ENCODE measurements at regions not wholly inside any gene's neighbourhood (a gene's known extent, or its start where the extent isn't known, plus 50 kb on each side); places are given as distances from the start of the nearest gene placed in this dataset.

GRCh38 chr7:64916-65341, 127.4 kb upstream of the FAM20C start:
- Histone ChIP-seq H3K36me3 (no peaks in the 10 kb centered on the region), H3K27ac (no peak overlapping the region), H3K4me3 (no peak overlapping the region), H3K27me3 (no peaks in the 10 kb centered on the region), H3K9me3 (no peaks in the 10 kb centered on the region), H3K4me1 (peaks cover 0 to 6% (median 5%) of the 10 kb centered on the region in 4 donors)
- no peak for TF ChIP-seq EP300 (IDR thresholded peaks at IDR 0.05)
- ATAC-seq (ENCODE audit: low FRiP score in 2 of 2): no peak
- WGBS, 2 donors: 78 to 82% methylated on average over 7 to 11 of the region's 11 CpGs
- no peak for DNase-seq

DNA sequence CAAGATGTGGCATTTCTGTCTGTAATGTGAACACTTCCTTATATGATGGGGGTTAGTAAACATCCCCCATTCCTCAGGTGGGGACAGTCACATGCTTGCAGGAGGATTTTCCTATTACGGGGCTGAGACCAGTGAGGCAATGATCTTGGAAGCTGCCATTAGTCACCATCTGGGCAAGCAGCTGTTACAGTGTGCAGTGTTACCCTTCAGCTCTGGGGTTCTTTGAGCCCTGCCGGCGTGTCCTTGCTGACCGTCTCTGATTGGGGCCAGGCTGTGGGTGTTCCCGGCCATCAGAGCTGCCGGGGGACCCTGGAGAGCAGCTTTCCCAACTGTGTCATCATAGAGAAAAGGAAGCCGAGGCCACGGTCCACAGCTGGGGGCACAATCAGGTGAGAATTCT, 126.8 kb upstream of the FAM20C start:
- no peaks in the 10 kb centered on the region for H3K36me3 ChIP-seq
- H3K27me3 ChIP-seq: no peaks in the 10 kb centered on the region
- no peak overlapping the region for H3K4me3 ChIP-seq
- DNase-seq: no peak
- 78% methylated on average over 8 of the region's 8 CpGs; no CpG with 5 or more reads in 1 of the 2 donors for WGBS, 2 donors
- H3K4me1 ChIP-seq: peaks cover 0 to 6% (median 5%) of the 10 kb centered on the region in 4 donors
- H3K27ac ChIP-seq: no peak overlapping the region
- ATAC-seq (ENCODE audit: low FRiP score in 2 of 2): peak in 1 of 2 donors; percentile 25
- H3K9me3 ChIP-seq: no peaks in the 10 kb centered on the region
- TF ChIP-seq, protein P1, sequence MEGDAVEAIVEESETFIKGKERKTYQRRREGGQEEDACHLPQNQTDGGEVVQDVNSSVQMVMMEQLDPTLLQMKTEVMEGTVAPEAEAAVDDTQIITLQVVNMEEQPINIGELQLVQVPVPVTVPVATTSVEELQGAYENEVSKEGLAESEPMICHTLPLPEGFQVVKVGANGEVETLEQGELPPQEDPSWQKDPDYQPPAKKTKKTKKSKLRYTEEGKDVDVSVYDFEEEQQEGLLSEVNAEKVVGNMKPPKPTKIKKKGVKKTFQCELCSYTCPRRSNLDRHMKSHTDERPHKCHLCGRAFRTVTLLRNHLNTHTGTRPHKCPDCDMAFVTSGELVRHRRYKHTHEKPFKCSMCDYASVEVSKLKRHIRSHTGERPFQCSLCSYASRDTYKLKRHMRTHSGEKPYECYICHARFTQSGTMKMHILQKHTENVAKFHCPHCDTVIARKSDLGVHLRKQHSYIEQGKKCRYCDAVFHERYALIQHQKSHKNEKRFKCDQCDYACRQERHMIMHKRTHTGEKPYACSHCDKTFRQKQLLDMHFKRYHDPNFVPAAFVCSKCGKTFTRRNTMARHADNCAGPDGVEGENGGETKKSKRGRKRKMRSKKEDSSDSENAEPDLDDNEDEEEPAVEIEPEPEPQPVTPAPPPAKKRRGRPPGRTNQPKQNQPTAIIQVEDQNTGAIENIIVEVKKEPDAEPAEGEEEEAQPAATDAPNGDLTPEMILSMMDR (IDR thresholded peaks at IDR 0.05): no peak
- no peak for TF ChIP-seq POLR2A (IDR thresholded peaks at IDR 0.05)
- TF ChIP-seq EP300 (IDR thresholded peaks at IDR 0.05): no peak
- TF ChIP-seq POLR2AphosphoS5 (IDR thresholded peaks at IDR 0.05): no peak

- no peaks in the 10 kb centered on the region for H3K27me3 ChIP-seq
- no peaks in the 10 kb centered on the region for H3K36me3 ChIP-seq
- peaks cover 0 to 6% (median 5%) of the 10 kb centered on the region in 4 donors for H3K4me1 ChIP-seq
- H3K9me3 ChIP-seq: no peaks in the 10 kb centered on the region
- DNase-seq: no peak
- TF ChIP-seq POLR2A (IDR thresholded peaks at IDR 0.05): no peak
- TF ChIP-seq, protein P1 (IDR thresholded peaks at IDR 0.05): no peak
- TF ChIP-seq EP300 (IDR thresholded peaks at IDR 0.05): no peak
- no peak for TF ChIP-seq POLR2AphosphoS5 (IDR thresholded peaks at IDR 0.05)
- WGBS, 2 donors: 88 to 91% methylated on average over 12 of the region's 12 CpGs
- no peak overlapping the region for H3K27ac ChIP-seq
- no peak overlapping the region for H3K4me3 ChIP-seq
- no peak for ATAC-seq (ENCODE audit: low FRiP score in 2 of 2)
Measured at GRCh38 chr7:66296-66695, 126.1 kb upstream of the FAM20C start.

DNA sequence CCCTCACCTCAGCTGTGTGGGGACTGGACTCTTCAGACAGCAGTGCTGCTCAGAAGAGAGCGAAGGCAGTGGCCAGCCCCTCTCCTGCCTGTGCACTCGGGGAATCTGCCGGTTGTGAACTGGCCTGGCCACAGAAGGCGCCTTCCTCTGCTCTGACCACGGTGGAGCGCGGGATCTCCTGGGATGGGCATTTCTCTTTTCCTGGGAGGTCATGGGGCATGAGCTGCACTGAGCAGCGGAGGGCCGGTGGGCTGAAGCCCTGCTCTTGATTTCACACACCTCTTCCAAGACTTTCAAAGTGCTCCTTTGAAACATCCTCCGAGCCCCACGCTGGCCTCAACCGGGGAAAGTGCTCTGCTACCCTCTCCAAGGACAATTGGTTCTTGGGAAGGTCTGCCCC, 125.6 kb upstream of the FAM20C start:
- Histone ChIP-seq H3K27me3 (no peaks in the 10 kb centered on the region), H3K27ac (no peak overlapping the region), H3K4me1 (peaks cover 0 to 6% (median 5%) of the 10 kb centered on the region in 4 donors), H3K4me3 (no peak overlapping the region), H3K36me3 (no peaks in the 10 kb centered on the region), H3K9me3 (no peaks in the 10 kb centered on the region)
- ATAC-seq (ENCODE audit: low FRiP score in 2 of 2): no peak
- no peak for DNase-seq
- TF ChIP-seq, protein P1 (IDR thresholded peaks at IDR 0.05): no peak
- TF ChIP-seq EP300 (IDR thresholded peaks at IDR 0.05) (no peak), POLR2AphosphoS5 (IDR thresholded peaks at IDR 0.05) (no peak), POLR2A (IDR thresholded peaks at IDR 0.05) (no peak)
- 81 to 89% methylated on average over 7 to 12 of the region's 12 CpGs for WGBS, 2 donors

DNA sequence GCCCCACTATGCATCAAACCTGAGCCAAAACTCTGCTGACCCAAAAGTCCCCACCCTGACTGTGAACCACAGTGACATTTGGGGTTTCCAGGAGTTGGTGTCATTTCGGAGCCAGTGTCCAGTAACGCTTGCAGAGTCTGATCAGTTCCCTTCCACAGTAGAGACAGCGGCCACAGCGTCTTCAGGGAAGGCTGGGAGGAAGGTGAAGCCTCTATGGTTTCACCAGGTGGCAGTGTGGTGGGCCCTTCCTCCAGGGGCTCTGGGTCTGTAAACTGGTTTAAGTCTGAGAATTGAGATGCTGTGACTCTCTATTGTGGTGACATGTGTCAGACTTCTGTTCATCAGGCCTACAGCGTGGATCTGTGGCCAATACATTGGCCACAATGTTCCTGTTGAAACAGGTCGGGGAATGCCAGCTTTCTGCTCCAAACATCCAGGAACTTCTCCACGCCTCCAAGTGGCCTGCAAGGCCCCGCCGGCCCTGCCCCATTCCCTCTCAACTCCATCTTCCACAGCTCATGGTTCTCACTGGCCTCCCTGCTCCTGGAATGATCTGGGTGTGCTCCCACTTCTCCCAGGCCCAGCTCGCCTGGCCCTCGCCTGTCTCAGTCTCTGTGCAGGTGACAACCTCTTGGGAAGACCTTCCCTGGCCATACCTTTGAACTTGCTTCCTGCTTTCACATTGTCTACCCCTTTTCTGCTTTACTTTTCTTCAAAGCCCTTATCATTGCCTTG, 124.5 kb upstream of the FAM20C start:
- H3K27me3 ChIP-seq: no peaks in the 10 kb centered on the region
- H3K36me3 ChIP-seq: no peaks in the 10 kb centered on the region
- TF ChIP-seq EP300 (IDR thresholded peaks at IDR 0.05) (no peak), POLR2A (IDR thresholded peaks at IDR 0.05) (no peak), POLR2AphosphoS5 (IDR thresholded peaks at IDR 0.05) (no peak)
- TF ChIP-seq, protein P1 (IDR thresholded peaks at IDR 0.05): no peak
- H3K4me1 ChIP-seq: peaks cover 0 to 6% (median 5%) of the 10 kb centered on the region in 4 donors
- WGBS, 2 donors: 87 to 93% methylated on average over 7 to 11 of the region's 11 CpGs
- DNase-seq (no peak), ATAC-seq (ENCODE audit: low FRiP score in 2 of 2) (no peak)
- no peak overlapping the region for H3K4me3 ChIP-seq
- no peaks in the 10 kb centered on the region for H3K9me3 ChIP-seq
- H3K27ac ChIP-seq: no peak overlapping the region
